G401 (cell line): ENCODE measurements at regions not wholly inside any gene's neighbourhood (a gene's known extent, or its start where the extent isn't known, plus 50 kb on each side); places are given as distances from the start of the nearest gene placed in this dataset.
A peak's percentile ranks its signal among the peaks of the same experiment; 100 is the strongest.

Experiments used
- DNase-seq: peaks from one replicate; pipeline ENCODE4 v3.0.0-alpha.2; 2015; ENCODE audit warnings: low spot score
- in situ Hi-C: cut with HindIII; loops from 2 replicates; pipeline ENCODE4 v1.10.0; 2016; ENCODE audit warnings: low sequenced_read_pairs, mixed read lengths

DNA sequence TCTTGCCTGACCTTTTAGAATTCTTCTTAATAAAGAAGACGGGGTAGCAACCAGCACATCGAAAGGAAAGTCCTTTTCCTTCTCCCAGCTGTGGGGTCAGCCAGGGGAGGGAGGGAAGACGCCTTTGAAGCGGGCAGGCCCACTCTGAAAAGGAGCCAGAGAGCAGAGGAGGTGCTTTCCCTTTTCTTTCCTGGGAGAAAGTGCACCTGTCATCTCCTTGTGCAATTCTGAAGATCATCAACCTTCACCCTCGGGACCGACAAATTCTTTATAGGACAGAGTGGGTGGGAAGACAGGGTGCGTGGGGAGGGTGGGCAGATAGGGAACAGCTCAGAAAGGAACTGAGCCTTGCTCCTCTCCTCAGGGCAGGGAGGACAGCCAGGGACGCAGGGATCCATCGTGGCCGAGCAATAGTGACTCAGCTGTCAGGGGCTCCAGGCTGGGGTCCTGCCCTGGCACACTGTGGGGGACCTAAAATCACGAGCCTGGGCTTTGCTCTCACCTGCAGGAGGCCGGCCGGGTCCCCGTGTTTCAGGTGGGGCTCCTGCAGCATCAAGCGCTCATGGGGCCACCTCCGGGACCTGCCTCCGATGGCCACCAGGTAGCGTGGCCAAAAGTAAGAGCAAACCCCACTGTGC lies 141.0 kb downstream of the OLFM1 start:
- no peak for DNase-seq
- in situ Hi-C loops, result no loop called here

DNA sequence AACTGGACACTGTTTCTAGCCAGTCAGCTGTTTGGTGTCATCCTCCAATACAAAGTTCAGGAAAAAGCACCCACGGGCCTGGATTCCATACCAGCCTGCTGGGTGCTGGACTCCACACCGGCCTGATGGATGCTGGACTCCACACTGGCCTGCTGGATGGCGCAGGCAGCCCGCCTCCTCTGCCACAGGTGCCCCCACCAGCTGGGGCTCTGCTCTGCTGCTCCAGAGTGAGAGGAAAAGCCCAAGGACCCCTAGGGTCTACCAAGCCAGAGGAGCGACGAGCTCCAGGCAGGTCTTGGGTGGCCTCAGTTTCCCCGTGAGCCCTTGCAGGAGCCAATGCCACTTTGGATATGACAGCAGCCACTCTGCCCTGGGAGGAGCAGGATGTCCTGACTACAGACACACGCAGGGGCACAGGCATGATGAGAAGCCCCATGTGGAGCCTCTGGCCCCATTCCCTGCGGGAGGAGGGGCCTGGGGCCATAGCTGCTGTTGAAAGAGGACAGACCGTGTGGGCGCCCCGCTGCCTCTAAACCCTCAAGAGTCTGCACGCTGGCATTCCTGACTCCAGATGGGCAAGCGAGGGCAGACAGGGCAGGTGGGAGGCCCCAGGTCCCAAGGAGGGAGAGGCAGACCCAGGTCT lies 141.6 kb downstream of the OLFM1 start:
- in situ Hi-C loops, result no loop called here
- no peak for DNase-seq

DNA sequence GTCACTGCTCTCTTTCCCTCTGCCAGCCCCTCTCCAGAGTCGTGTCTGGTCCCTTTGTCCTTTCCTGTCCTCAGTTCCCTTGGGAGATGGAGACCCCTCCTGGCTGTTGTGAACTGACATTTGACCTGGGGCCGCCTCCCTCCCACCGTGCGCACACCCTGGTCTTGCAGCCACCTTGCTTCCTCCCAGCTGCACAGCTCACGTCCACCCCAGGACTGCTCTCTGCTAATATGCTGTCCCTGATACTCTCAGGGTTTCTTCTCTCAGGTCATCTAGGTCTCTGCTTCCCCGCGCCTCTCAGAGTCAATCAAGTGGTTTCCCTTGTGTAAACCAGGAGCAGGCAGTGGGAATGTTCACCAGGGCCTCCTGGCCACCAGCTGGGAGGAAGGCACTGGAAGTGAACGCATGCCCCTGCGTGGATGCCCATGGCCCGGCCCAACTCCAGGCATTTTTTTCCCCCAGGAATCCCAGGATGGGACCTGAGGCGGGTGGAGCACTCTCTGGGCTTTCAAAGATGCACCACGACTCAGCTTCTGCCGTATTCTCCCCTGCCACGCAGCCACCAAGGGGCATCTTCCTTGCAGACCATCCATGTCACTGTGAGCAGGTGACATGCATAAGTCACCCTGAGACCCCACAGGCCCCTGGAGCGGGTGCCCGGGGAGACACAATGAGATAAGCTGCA lies 142.4 kb downstream of the OLFM1 start:
- in situ Hi-C loops, result no loop called here
- DNase-seq, result no peak

DNA sequence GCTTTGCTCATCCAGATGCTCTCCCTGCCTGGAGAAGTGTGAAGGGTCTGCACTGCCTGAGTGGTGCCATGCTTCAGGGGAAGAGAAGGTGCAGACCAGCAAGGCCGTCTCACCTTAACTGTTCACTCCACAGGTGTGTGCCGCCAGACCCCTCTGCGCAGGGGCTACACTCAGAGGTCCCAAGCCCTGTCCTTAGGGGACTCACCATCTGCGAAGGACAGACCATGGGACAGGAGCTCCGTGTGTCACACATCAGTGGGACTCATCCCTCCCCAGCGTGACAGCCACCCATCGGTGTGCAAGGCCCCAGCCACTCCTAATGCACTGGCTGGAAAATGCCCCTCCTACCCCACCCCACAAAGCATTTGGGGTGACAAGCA lies 142.9 kb downstream of the OLFM1 start:
- no peak for DNase-seq
- in situ Hi-C loops, result no loop called here

DNA sequence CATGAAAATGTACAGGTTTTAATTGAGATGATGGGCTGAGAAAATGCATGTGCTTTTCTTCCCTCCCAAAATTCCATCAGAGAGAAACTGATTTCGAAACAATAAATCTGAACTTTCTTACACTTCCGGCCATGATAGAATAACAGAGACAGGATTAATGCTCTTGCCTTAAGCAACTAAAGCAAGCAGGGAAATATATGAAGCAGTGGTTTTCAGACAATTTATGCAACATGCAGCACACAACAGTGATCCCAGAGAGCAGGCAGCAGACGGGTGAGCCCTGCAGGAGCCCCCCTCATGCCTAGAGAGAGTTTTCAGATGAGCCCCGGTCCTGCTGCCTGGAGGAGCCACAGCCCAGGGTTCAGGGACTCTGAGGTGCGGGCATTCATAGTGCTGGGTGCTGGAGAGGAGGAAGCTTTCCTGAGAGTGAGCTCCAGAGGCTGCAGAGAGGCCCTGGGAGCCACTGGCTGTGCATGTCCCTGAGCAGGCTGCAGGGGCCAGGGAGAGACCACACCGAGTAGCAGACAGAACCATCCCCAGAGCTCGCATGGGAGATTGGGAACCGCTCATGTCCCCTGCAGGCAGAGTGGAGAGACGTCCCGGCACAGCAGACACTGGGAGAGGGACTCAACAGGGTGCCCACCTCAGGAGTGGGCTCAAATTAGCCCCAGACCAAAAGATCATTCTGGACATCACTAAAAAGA lies 143.5 kb downstream of the OLFM1 start:
- in situ Hi-C loops, result no loop called here
- DNase-seq, result no peak

DNA sequence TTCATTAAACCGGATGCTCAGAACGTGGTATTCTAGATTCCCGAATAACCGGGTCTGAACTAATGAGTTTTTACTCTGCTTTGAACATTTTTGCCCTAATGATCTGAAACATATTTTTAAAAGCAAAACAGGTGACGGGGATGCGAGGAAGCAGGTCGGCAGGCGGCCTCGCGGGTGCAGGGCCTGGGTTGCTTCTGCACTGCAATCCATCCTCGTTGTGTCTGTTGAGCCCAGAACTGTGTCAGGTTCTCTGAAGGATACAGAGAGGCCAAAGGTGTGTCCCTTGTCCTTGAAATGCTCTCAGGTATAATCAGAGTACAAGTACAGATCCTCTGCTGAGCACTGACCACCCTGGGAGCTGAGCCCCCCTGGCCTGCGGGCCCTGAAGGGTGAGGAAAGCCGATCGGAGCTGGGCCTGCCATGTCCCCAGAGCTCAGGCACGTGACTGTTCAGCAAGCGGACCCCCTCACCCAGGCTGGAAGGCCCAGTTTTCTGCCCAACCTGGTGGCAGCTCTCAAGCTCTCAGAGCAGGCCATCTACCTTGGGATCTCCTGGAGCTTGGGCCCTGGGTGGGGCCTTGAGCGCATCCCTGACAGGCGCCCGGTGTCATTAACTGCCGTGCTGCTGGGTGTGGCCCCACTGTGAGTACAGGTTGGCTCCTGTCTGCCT lies 151.8 kb downstream of the OLFM1 start:
- DNase-seq, result no peak
- in situ Hi-C loops, result no loop called here

DNA sequence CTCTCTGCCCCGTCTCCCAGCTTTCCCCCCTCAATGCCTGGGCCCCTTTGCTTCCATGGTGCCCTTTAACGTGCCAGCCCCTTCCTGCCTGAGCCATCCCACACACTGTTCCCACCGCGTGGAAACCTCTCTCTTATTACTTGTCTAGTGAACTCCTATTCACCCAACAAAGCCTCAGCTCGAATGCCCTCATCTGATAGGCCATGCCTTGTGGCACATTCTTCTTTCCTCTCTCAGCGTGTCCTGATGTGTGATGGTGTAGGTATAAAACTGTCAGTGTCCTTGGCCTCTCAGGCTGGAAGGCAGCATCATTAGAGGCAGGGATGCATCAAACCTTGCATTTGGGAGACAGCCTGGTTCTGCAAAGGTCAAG lies 152.3 kb downstream of the OLFM1 start:
- in situ Hi-C loops, result no loop called here
- no peak for DNase-seq

DNA sequence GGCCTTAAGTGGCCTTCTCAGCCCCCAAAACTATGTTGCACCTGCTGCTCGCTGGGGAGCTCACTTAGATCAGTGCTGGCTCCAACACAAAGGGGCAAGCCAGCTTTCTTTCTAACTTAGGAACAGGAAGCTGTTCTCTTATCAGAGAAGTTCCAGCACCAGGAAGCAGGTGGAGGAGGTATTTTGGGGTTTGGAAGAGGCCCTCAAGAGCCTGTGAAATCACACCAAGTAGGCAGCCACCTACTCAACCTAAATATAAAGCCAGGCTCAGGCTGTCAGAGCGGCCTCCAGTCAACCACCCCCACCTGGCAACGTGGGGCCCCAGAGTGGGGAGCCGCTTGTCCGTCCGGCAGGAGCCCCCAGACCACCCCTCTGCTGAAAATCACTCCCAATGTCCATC lies 152.8 kb downstream of the OLFM1 start:
- in situ Hi-C loops, result no loop called here
- no peak for DNase-seq

DNA sequence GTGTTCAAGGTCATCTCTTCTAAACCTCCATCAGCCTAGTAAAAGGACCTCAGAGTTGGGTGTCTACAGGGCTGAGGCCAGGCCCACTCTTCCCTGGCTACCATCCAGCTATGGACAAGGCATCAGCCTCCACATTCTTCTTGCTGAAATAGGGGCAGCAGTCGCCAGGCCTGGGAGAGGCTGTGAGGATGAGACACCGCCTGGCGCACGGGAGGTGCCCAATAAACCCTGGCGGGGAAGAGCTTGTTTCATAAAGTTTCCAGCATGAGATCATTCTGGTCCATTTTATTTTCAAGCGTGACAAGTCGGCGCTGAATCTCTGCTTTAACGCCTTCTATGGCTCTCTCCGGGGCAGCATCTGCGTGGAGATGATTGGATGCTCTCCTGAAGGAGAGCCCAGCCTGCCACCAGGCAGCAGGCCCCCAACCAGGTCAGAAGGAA lies 153.4 kb downstream of the OLFM1 start:
- in situ Hi-C loops, result no loop called here
- DNase-seq, result no peak

DNA sequence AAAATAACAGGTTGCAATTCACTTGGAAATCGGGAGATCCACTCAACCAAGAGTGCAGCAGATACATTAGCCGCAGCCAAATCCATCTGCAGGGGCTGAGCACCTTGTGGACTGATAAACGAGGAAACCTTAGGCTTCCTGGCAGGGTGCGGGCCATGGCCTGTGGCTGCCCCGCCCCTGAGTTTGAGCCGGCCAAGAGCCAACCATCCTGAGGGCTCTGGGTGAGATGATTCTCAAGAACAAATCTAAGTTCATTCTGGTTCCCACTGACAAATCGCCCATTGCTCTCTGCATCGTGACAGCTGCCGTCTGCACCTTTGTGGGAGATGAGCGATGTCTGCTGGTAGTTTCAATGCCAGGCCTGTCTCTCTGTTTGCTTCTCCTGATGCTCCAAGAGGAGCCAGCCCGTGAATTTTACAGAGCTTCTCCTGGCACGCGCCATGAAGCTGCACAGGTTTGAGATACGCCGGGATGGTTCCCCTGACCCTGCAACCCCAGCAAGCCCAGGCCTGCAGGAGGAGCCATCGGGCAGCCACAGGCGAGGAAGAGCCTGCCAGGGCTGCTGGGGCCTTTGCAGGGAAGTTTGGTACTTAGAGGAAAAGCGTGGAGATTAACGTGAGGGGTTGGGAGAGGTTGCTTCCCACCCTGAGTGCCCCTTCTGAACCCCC lies 154.0 kb downstream of the OLFM1 start:
- in situ Hi-C loops, result no loop called here
- no peak for DNase-seq

DNA sequence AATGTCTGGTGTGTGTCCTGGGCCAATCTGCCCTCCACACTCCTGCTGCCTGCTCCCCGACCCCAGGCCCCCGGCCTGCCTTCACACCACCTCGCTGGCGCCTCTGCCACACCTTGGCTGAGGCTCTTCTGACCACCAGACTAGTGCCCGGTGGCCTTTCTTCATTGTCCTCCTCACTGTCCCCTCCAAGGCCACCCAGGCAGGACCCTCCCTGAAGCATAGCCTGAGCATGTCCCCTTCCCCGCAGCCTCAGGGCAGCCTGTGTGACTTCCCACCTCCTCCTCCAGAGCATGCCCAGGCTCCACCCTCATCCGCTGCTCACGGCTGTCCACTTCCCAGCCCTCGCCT lies 154.6 kb downstream of the OLFM1 start:
- in situ Hi-C loops, result no loop called here
- DNase-seq, result no peak

DNA sequence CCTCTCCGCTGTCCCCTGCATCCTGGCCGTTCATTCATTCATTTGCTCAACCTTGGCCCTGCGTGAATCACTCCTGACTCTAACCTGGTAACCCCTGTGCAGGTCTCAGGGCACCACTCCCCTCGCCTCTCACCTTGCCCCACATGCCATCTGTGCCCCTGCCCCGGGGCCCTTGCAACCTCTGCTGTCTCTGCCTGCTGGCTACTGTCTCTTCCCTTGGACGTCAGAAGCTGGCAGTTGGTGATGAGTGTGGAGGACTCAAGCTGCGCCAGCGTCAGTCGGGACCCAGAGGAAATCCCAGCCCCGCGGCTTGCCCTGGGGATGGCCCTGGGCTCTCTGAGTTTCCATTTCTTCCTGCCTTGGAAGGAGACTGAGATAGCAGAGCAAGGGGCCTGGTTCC lies 154.9 kb downstream of the OLFM1 start:
- no peak for DNase-seq
- in situ Hi-C loops, result no loop called here

DNA sequence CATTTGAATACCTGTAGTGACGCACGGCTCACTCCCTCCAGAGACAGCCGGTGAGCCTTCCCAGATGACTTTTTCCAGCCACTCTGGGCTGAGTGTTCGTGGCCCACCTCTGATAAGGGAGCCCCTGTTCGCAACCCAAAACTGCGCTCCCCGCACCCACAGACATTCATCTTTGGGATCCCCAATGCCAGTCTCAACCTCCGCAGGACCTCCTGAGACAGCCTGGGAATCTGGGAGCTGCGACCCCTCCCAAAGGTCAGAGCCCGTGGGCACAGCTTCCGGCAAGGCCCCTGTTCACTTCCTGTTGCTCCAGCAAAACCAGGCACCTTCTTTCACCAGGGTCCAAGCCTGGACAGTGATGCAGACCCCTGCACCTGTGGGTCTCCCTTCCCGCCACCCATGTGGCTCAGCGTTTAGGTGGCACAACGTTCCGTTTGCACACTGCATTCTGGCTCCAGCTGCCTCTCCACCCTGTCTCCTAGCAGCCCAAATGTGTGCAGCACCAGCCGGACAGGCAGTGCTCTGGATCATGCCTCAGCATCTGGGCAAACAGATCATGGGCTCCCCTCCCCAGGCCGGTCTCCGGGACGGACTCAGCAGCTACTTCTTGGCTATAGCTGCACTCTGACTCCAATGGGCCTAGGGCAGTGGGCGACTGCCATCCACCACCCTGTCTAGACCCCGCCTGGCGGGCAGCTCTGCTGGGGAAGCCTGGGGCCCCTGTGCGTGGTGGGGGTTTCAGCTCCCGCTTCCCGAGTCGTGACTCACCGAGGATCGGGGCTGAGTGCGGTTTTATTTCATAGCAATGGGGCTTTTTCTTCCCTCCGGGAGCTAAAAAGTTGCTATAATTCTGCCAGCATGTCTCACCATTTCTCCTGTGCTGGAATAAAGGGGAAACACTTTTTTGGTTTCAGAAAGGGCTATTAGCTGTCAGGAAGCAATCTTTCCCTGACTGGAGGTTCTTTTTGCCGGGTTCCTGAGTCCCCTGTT lies 156.0 kb downstream of the OLFM1 start:
- peak; percentile 19 for DNase-seq
- in situ Hi-C loops, result no loop called here

DNA sequence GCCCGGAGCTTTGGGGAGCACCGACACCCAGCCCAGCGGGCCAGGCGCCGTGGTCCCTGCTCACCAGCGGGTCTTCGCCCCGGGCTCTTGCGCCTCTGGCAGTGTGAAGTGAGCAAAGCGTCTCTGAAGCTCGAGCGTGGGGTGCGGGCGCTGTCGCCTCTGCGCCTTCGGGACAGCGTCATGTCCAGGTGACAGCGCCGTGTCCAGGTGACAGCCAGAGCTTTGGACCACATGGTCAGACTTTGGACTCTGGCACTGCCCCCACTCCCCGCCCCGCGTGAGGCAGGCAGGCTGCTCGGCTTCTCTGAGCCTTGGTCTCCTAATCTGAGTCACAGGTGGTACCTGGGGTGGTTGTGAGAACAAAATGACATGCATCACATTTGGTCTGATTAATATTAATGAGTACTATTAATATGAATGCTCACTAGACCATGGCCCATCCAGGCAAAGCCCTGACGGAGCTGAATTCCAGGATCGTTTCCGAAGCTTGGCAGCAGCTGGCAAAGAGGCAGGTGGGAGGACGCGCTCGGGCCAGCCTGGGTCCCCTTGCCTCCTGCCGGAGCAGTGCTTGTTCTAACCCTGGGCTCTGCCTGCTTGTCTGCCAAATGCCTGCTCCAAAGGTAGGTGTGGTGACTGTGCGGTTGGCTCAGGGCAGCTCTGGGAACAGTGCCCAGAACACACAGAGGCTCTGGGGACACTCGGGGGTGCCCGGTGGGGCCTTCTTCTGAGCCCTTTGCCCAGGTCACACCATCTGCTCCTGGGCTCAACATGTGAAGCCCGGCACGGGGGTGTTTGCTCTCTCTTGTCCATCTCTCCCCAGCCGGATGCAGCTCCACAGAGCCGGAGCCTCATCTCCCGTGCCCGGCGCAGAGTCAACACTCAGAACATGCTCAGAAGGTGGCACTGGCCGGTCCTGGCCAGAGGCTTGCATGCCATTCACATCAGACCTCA lies 157.1 kb downstream of the OLFM1 start:
- peak; percentile 77 for DNase-seq
- in situ Hi-C loops, result no loop called here

DNA sequence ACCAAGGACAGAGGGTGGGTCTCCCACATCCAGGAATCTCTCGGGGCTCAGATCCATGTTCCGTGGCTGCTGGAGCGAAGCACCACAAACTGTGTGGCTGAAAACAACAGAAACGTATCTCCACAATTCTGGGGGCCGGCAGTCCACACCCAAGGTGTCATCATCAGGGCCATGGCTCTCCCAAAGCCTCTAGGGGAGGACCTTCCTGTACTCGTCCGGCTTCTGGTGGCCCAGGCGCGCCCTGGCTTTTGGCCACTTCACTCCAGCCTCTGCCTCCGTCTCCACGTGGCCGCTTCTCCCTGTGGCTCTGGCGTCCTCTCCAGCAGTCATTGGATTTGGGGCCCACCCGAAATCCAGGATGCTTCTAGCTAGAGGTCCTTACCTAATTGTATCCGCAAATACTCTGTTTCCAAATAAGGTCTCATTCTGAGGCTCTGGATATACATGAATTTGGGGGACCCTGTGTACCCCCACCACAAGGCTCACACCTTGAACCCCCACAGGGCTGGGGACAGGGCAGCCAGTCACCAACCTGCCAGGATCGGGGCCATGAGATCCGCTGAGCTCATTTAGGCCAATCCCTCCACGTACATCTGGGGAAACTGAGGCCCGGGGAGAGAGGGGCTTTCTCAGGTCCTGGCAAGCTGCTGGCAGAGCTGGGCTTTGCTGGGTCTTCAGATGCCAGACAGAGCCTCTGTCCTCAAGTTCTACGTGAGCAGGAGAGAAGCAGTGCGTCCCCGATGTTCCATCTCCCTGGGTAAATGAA lies 158.2 kb downstream of the OLFM1 start:
- in situ Hi-C loops, result no loop called here

More for the DNA sequence above, 158.2 kb downstream of the OLFM1 start:
- no peak for DNase-seq
